IMR-90 (cell line): ENCODE measurements at regions not wholly inside any gene's neighbourhood (a gene's known extent, or its start where the extent isn't known, plus 50 kb on each side); places are given as distances from the start of the nearest gene placed in this dataset.

Source experiments
- ATAC-seq: fragments of 200-7000 bp; cut with Tn5 transposase; 2 replicates; pipeline ENCODE4 v1.9.1; 2020; ENCODE audit warnings: low read depth, mild to moderate bottlenecking, moderate library complexity
- BruUV-seq: library from RNA; stranded (reverse); fragments of 400-500 nt; replicated peaks from 2 replicates; lab custom pipeline; 2021; lab: Mats Ljungman, UMichigan
- CTCF ChIA-PET: fragments of 300-600 bp; formaldehyde crosslinking; extraction: SDS; loops from one replicate; lab custom pipeline; 2021; ENCODE audit warnings: antibody characterized with exemption; lab: Yijun Ruan, JAX
- POLR2A ChIA-PET: fragments of 300-600 bp; sonication (Branson Sonifier 250); formaldehyde crosslinking; loops from one replicate; lab custom pipeline; 2022; ENCODE audit warnings: antibody characterized with exemption; ENCODE audit not compliant: unreplicated experiment; lab: Charles Lee
- DNase-seq: peaks from one replicate; pipeline ENCODE4 v3.0.0; 2013
- H2AFZ ChIP-seq: replicated peaks from 2 replicates; pipeline ENCODE3; 2013; ENCODE audit warnings: low read length, mild to moderate bottlenecking; ENCODE audit not compliant: poor library complexity
- H2AK5ac ChIP-seq: 2 replicates; pipeline ENCODE4 v1.6.1; 2013; ENCODE audit warnings: low read depth, low read length, inconsistent platforms
- H2AK9ac ChIP-seq: replicated peaks from 2 replicates; pipeline ENCODE3; 2013; ENCODE audit warnings: mild to moderate bottlenecking, low read depth, low read length, moderate library complexity; ENCODE audit not compliant: poor library complexity
- H2BK120ac ChIP-seq: 2 replicates; pipeline ENCODE4 v1.6.1; 2013; ENCODE audit warnings: low read depth, low read length, inconsistent platforms
- H2BK15ac ChIP-seq: 3 replicates; pipeline ENCODE4 v1.6.1; 2013; ENCODE audit warnings: low read depth, low read length, inconsistent platforms
- H2BK20ac ChIP-seq: 2 replicates; pipeline ENCODE4 v1.6.1; 2013; ENCODE audit warnings: low read depth, mild to moderate bottlenecking, inconsistent platforms, low read length, moderate library complexity
- H2BK5ac ChIP-seq: 2 replicates; pipeline ENCODE4 v1.6.1; 2013; ENCODE audit warnings: mild to moderate bottlenecking, low read depth, low read length, inconsistent platforms; ENCODE audit not compliant: poor library complexity, severe bottlenecking
- H3K14ac ChIP-seq: replicated peaks from 2 replicates; pipeline ENCODE4 v1.6.1; 2013; ENCODE audit warnings: low read depth, low read length, inconsistent platforms
- H3K18ac ChIP-seq: 2 replicates; pipeline ENCODE4 v1.6.1; 2013; ENCODE audit warnings: low read depth, low read length, control low read depth
- H3K23ac ChIP-seq: 2 replicates; pipeline ENCODE4 v1.6.1; 2013; ENCODE audit warnings: low read depth, low read length, inconsistent platforms
- H3K27ac ChIP-seq: 2 replicates; pipeline ENCODE4 v1.5.1; 2013; ENCODE audit warnings: mild to moderate bottlenecking, control low read depth, low read length; ENCODE audit not compliant: insufficient read depth
- H3K27me3 ChIP-seq: 2 replicates; pipeline ENCODE4 v1.6.1; 2013; ENCODE audit warnings: low read length; ENCODE audit not compliant: control insufficient read depth, insufficient read depth
- H3K36me3 ChIP-seq: 2 replicates; pipeline ENCODE4 v1.6.1; 2013; ENCODE audit warnings: low read length, mixed read lengths; ENCODE audit not compliant: control insufficient read depth, insufficient read depth
- H3K4ac ChIP-seq: 2 replicates; pipeline ENCODE4 v1.6.1; 2013; ENCODE audit warnings: low read depth, low read length, inconsistent platforms
- H3K4me1 ChIP-seq: 2 replicates; pipeline ENCODE4 v1.6.1; 2013; ENCODE audit warnings: low read length, mixed read lengths; ENCODE audit not compliant: control insufficient read depth, insufficient read depth
- H3K4me2 ChIP-seq: 2 replicates; pipeline ENCODE4 v1.6.1; 2013; ENCODE audit warnings: low read depth, mild to moderate bottlenecking, control low read depth, low read length, moderate library complexity
- H3K4me3 ChIP-seq: 2 replicates; pipeline ENCODE4 v1.5.1; 2013; ENCODE audit warnings: low read depth, mild to moderate bottlenecking, control low read depth, low read length, moderate library complexity; ENCODE audit not compliant: insufficient read depth
- H3K56ac ChIP-seq: 2 replicates; pipeline ENCODE4 v1.6.1; 2013; ENCODE audit warnings: low read length, inconsistent platforms; ENCODE audit not compliant: insufficient read depth; ENCODE audit errors: extremely low read depth
- H3K79me1 ChIP-seq, 2 experiments: 2 replicates each; pipeline ENCODE4 v1.6.1; 2013; ENCODE audit warnings: low read length in 2 of 2, inconsistent platforms in 1 of 2, low read depth in 1 of 2
- H3K9ac ChIP-seq: 2 replicates; pipeline ENCODE4 v1.6.1; 2013; ENCODE audit warnings: low read depth, low read length, control low read depth
- H3K9me1 ChIP-seq: 2 replicates; pipeline ENCODE4 v1.6.1; 2013; ENCODE audit warnings: low read length, inconsistent platforms; ENCODE audit not compliant: insufficient read depth
- H3K9me3 ChIP-seq: 2 replicates; pipeline ENCODE4 v1.6.1; 2013; ENCODE audit warnings: low read length; ENCODE audit not compliant: control insufficient read depth, insufficient read depth
- H4K20me1 ChIP-seq: 2 replicates; pipeline ENCODE4 v1.6.1; 2013; ENCODE audit warnings: low read length, inconsistent platforms; ENCODE audit not compliant: insufficient read depth
- H4K5ac ChIP-seq: 2 replicates; pipeline ENCODE4 v1.6.1; 2013; ENCODE audit warnings: mild to moderate bottlenecking, low read depth, low read length, control low read depth
- H4K8ac ChIP-seq, 2 experiments: 2 replicates each; pipeline ENCODE4 v1.6.1; 2013; ENCODE audit warnings: low read depth in 2 of 2, low read length in 2 of 2, control low read depth in 1 of 2, inconsistent platforms in 1 of 2
- H4K91ac ChIP-seq: 2 replicates; pipeline ENCODE4 v1.6.1; 2013; ENCODE audit warnings: low read depth, low read length, inconsistent platforms; ENCODE audit not compliant: insufficient read depth
- BHLHE40 ChIP-seq: fragments of 150-350 bp; IDR thresholded peaks from 2 replicates; pipeline ENCODE4 v1.6.1; 2016; ENCODE audit warnings: mild to moderate bottlenecking, low read depth, low read length
- CEBPB ChIP-seq: IDR thresholded peaks from 2 replicates; pipeline ENCODE4 v1.6.1; 2012; ENCODE audit warnings: low read depth, low read length, improper control_type of control experiment
- FOS ChIP-seq: fragments of 150-350 bp; IDR thresholded peaks from 2 replicates; pipeline ENCODE4 v1.6.1; 2016; ENCODE audit warnings: low read depth, low read length
- MAZ ChIP-seq: IDR thresholded peaks from 2 replicates; pipeline ENCODE4 v1.6.1; 2012; ENCODE audit warnings: low read depth, mild to moderate bottlenecking, low read length, improper control_type of control experiment, moderate library complexity, borderline replicate concordance
- MXI1 ChIP-seq: IDR thresholded peaks from 2 replicates; pipeline ENCODE4 v1.6.1; 2012; ENCODE audit warnings: low read depth, mild to moderate bottlenecking, low read length, moderate library complexity, borderline replicate concordance
- NFE2L2 ChIP-seq: fragments of 150-350 bp; IDR thresholded peaks from 2 replicates; pipeline ENCODE4 v1.6.1; 2016; ENCODE audit warnings: low read depth, mild to moderate bottlenecking, low read length
- RAD21 ChIP-seq: IDR thresholded peaks from 2 replicates; pipeline ENCODE4 v1.6.1; 2012; ENCODE audit warnings: low read length, improper control_type of control experiment
- WGBS, 2 experiments: methylation state at CpG; one replicate each; pipeline versions ENCODE4 v1.1.5 to v1.1.7; 2013; ENCODE audit warnings: missing lambda C conversion rate in 2 of 2; ENCODE audit not compliant: insufficient read length in 1 of 2; ENCODE audit errors: extremely low coverage in 2 of 2; 5-methylcytosine and 5-hydroxymethylcytosine counted together
- dilution Hi-C: fragments of 300-500 bp; cut with HindIII; formaldehyde crosslinking; loops from one replicate; pipeline ENCODE4 v1.14.3; 2018; ENCODE audit warnings: low sequenced_read_pairs; ENCODE audit not compliant: unreplicated experiment
- in situ Hi-C: fragments of 300-500 bp; cut with MboI; formaldehyde crosslinking; loops from 3 replicates; pipeline ENCODE4 v1.14.3; 2019; ENCODE audit warnings: low sequenced_read_pairs, inconsistent platforms, mixed read lengths
- intact Hi-C: fragments of 100-400 bp; cut with micrococcal nuclease; formaldehyde crosslinking; loops from 2 replicates; pipeline ENCODE4 v1.10.0; 2022

DNA sequence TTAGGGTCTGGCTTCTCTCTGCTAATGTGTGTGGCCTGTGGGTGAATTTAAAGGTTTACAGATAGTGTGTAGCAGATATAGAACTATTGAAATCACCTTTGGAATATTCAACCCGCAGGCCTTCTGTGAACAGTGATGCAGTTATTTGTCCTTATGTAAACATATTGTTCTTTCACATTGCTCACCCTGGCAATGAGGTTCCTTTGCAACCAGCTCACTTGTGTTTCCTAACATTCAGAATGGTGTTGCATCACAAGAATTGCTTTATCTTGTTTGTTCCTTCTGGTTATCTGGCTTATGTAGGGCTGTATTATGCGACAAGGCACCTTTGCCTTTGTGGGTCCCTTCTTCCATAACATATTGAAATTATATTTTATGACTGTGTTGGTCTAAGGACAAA is 370.3 kb downstream of the NNT start:
- no peak overlapping the region for H4K91ac ChIP-seq
- in situ Hi-C loops = no loop called here
- H3K56ac ChIP-seq = no peak overlapping the region
- H4K8ac ChIP-seq = no peak overlapping the region
- intact Hi-C loops = no loop called here
- H2AK9ac ChIP-seq = no peak overlapping the region
- no peak overlapping the region for H2AK5ac ChIP-seq
- no CpG with 5 or more reads among the region's 2 CpGs for WGBS, 2 experiments
- ChIA-PET POLR2A (no interaction called here), CTCF (no interaction called here)
- no peak overlapping the region for H3K27ac ChIP-seq
- H4K20me1 ChIP-seq = no peaks in the 10 kb centered on the region
- H3K9me1 ChIP-seq = no peaks in the 10 kb centered on the region
- H3K4ac ChIP-seq = no peak overlapping the region
- no TSS peak for BruUV-seq
- H2BK120ac ChIP-seq = no peak overlapping the region
- H2AFZ ChIP-seq = no peak overlapping the region
- peak; percentile 1 for DNase-seq
- no peak overlapping the region for H3K23ac ChIP-seq
- no peak overlapping the region for H3K4me3 ChIP-seq
- no peaks in the 10 kb centered on the region for H3K79me1 ChIP-seq
- dilution Hi-C loops = no loop called here
- ATAC-seq = peak; percentile 49
- no peak overlapping the region for H2BK15ac ChIP-seq
- no peaks in the 10 kb centered on the region for H3K27me3 ChIP-seq
- no peak overlapping the region for H4K5ac ChIP-seq
- TF ChIP-seq CEBPB (peak; percentile 40), BHLHE40 (no peak), MAZ (no peak), NFE2L2 (no peak), RAD21 (no peak), FOS (no peak), MXI1 (no peak)
- H2BK20ac ChIP-seq = no peak overlapping the region
- H2BK5ac ChIP-seq = no peak overlapping the region
- no peak overlapping the region for H3K9ac ChIP-seq
- no peak overlapping the region for H3K18ac ChIP-seq
- no peaks in the 10 kb centered on the region for H3K36me3 ChIP-seq
- H3K9me3 ChIP-seq = no peaks in the 10 kb centered on the region
- no peaks in the 10 kb centered on the region for H3K4me1 ChIP-seq
- H3K4me2 ChIP-seq = no peak overlapping the region
- no peak overlapping the region for H3K14ac ChIP-seq
